HEK293T (cell line): ENCODE measurements at regions not wholly inside any gene's neighbourhood (a gene's known extent, or its start where the extent isn't known, plus 50 kb on each side); places are given as distances from the start of the nearest gene placed in this dataset.

Experiments
- CTCF ChIA-PET: fragments of 350-600 bp; formaldehyde crosslinking; extraction: SDS; loops from one replicate; lab custom pipeline; 2021; ENCODE audit warnings: antibody characterized with exemption, inconsistent platforms; lab: Yijun Ruan, JAX
- POLR2A ChIA-PET: fragments of 350-600 bp; formaldehyde crosslinking; extraction: SDS; loops from one replicate; lab custom pipeline; 2020; ENCODE audit warnings: antibody characterized with exemption, inconsistent platforms; lab: Yijun Ruan, JAX
- DNase-seq: peaks from one replicate; pipeline ENCODE4 v3.0.0; 2012; ENCODE audit warnings: mixed read lengths; ENCODE audit errors: extremely low spot score
- ARNT ChIP-seq: fragments of 450-650 bp; IDR thresholded peaks from 2 replicates; pipeline ENCODE4 v1.6.1; 2017; ENCODE audit warnings: mild to moderate bottlenecking
- BHLHE40 ChIP-seq: fragments of 450-650 bp; IDR thresholded peaks from 2 replicates; pipeline ENCODE4 v1.6.1; 2016; ENCODE audit warnings: mild to moderate bottlenecking, moderate library complexity, borderline replicate concordance
- CTBP1 ChIP-seq: fragments of 450-650 bp; IDR thresholded peaks from 2 replicates; pipeline ENCODE4 v1.6.1; 2016; ENCODE audit warnings: borderline replicate concordance
- ELF4 ChIP-seq: fragments of 450-650 bp; IDR thresholded peaks from 2 replicates; pipeline ENCODE4 v1.6.1; 2017; ENCODE audit warnings: antibody characterized with exemption
- FOXA1 ChIP-seq: fragments of 450-650 bp; IDR thresholded peaks from 2 replicates; pipeline ENCODE4 v1.6.1; 2016; ENCODE audit warnings: mild to moderate bottlenecking
- FOXK2 ChIP-seq: fragments of 450-650 bp; IDR thresholded peaks from 2 replicates; pipeline ENCODE4 v1.6.1; 2016; ENCODE audit warnings: mild to moderate bottlenecking
- FOXM1 ChIP-seq: fragments of 450-650 bp; IDR thresholded peaks from 2 replicates; pipeline ENCODE4 v1.6.1; 2017; ENCODE audit warnings: mild to moderate bottlenecking, borderline replicate concordance
- HDGF ChIP-seq: fragments of 450-650 bp; IDR thresholded peaks from 2 replicates; pipeline ENCODE4 v1.6.1; 2017; ENCODE audit warnings: antibody characterized with exemption, borderline replicate concordance
- L3MBTL2 ChIP-seq: fragments of 450-650 bp; conservative IDR thresholded peaks from 2 replicates; pipeline ENCODE4 v1.6.1; 2016; ENCODE audit warnings: mild to moderate bottlenecking
- LEF1 ChIP-seq: fragments of 450-650 bp; IDR thresholded peaks from 2 replicates; pipeline ENCODE4 v1.6.1; 2017; ENCODE audit warnings: mild to moderate bottlenecking, borderline replicate concordance
- NFRKB ChIP-seq: fragments of 450-650 bp; IDR thresholded peaks from 2 replicates; pipeline ENCODE4 v1.6.1; 2016; ENCODE audit warnings: mild to moderate bottlenecking, moderate library complexity
- PKNOX1 ChIP-seq: fragments of 450-650 bp; IDR thresholded peaks from 2 replicates; pipeline ENCODE4 v1.6.1; 2016
- SP1 ChIP-seq: fragments of 450-650 bp; IDR thresholded peaks from 2 replicates; pipeline ENCODE4 v1.6.1; 2017
- SUZ12 ChIP-seq: fragments of 450-650 bp; IDR thresholded peaks from 2 replicates; pipeline ENCODE4 v1.6.1; 2016; ENCODE audit warnings: mild to moderate bottlenecking
- TARDBP ChIP-seq: fragments of 450-650 bp; IDR thresholded peaks from 2 replicates; pipeline ENCODE4 v1.6.1; 2016
- ZNF384 ChIP-seq: fragments of 450-650 bp; IDR thresholded peaks from 2 replicates; pipeline ENCODE4 v1.6.1; 2016

DNA sequence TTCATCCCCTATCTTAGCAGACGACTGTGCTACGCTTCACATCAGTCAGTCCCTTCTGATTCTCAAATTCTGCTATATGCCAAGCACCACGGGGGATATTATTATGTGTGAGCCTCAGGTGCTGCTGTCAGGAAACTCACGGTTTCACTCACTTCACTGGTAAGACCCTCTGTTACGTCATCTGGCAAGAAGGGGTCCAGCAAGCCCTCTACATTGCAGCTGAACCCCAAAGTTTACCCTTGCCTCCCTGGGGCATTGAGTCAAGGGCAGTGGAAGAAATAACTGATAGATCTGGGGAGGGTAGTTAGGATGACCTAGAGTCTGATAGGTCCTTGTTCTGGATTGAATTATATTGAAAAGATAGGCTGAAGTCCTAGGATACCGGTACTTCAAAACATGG lies 237.4 kb downstream of the RRAGC start:
- TF ChIP-seq SUZ12 (no peak), FOXK2 (no peak), HDGF (no peak)
- CTCF ChIA-PET = no interaction called here
- DNase-seq = no peak
- POLR2A ChIA-PET = no interaction called here

GRCh38 chr1:38616846-38617245 lies 242.7 kb downstream of the RRAGC start:
- ChIA-PET CTCF (interaction anchor here (0.7 kb wide), 1 partner anchor 8 kb away, joined by 3 read pairs; no protein-coding TSS in a partner anchor), POLR2A (no interaction called here)
- no peak for DNase-seq
- no peak for TF ChIP-seq ELF4
- TF ChIP-seq HDGF = no peak
- no peak for TF ChIP-seq L3MBTL2
- no peak for TF ChIP-seq FOXA1
- TF ChIP-seq SP1 = no peak
- no peak for TF ChIP-seq PKNOX1
- no peak for TF ChIP-seq FOXM1
- TF ChIP-seq TARDBP = no peak
- TF ChIP-seq FOXK2 = no peak
- TF ChIP-seq CTBP1 = no peak
- no peak for TF ChIP-seq LEF1
- no peak for TF ChIP-seq NFRKB

DNA sequence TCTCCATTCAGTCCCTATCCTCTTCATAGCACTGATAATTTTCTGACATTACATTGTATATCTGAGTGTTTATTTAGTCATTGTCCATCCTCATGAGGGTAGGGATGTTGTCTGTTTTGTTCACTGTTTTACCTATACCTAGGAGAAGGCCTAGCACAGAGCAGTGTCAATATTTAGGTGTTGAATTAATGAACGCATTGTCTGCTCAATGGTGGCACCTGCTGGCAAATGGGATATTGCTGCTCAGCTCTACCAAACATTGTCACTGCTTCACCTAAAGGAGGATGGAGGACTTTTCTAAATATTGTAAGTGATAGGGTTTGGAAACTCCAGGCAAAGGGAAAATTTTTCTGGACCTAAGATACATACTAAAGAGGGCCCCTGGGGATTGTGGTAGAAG lies 243.9 kb downstream of the RRAGC start:
- ChIA-PET CTCF (no interaction called here), POLR2A (no interaction called here)
- DNase-seq = no peak
- no peak for TF ChIP-seq SUZ12
- no peak for TF ChIP-seq PKNOX1
- TF ChIP-seq HDGF = no peak
- TF ChIP-seq ARNT = no peak
- TF ChIP-seq LEF1 = no peak
- TF ChIP-seq FOXK2 = no peak
- TF ChIP-seq ELF4 = no peak

DNA sequence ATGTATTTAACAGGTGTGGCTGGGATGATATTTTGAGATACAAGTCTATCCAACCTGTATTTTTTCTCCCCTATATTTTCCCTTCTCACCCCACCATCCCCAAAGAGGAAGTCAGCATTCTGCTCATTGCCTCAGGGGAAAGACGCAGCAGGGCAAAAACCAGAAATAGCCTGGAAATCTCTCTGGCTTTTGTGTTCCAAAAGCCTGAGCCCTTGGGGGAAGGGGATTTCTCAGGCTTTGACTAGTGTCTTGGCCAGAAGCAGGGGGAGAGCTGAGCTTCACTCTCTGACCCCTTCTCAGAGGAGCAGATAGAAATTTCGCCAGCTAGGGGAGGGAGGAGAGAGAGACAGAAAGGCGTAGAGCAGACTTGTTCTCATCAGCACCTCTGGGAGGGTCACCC lies 244.7 kb downstream of the RRAGC start:
- CTCF ChIA-PET = no interaction called here
- POLR2A ChIA-PET = interaction anchor here (1.0 kb wide), 1 partner anchor 9 kb away, joined by 3 read pairs; no protein-coding TSS in a partner anchor
- DNase-seq = no peak
- TF ChIP-seq FOXM1 (no peak), ELF4 (no peak)

GRCh38 chr1:38613996-38614395 lies 245.6 kb downstream of the RRAGC start:
- DNase-seq = no peak
- no peak for TF ChIP-seq FOXA1
- no peak for TF ChIP-seq ZNF384
- TF ChIP-seq TARDBP = no peak
- no peak for TF ChIP-seq FOXK2
- TF ChIP-seq PKNOX1 = no peak
- no peak for TF ChIP-seq SP1
- TF ChIP-seq LEF1 = no peak
- no peak for TF ChIP-seq ELF4
- no peak for TF ChIP-seq FOXM1
- no peak for TF ChIP-seq ARNT
- ChIA-PET POLR2A (interaction anchor here (1.0 kb wide), 1 partner anchor 8 kb away, joined by 3 read pairs; no protein-coding TSS in a partner anchor), CTCF (no interaction called here)

DNA sequence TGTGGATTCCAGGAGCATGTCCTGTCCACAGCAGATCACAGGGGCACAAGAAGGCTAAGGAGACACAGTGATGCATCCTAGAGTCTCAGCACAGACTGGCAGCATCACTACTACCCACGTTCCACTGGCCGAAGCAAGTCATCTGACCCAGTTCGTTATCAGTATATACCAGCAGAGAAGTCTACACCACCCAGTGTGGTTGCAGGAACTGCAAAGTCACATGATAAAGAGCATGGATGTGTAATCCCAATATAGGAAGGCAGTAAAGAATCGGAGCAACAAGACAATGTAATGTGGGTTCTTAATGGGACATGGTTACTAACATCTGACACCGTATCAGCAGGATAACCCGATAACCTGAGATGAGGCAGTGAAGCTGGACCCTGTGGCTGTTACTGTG lies 246.6 kb downstream of the RRAGC start:
- no peak for DNase-seq
- TF ChIP-seq ELF4 (no peak), HDGF (no peak), SUZ12 (no peak), BHLHE40 (no peak), CTBP1 (no peak), PKNOX1 (no peak), ARNT (no peak), SP1 (no peak), FOXK2 (no peak), LEF1 (no peak), FOXM1 (no peak)
- ChIA-PET CTCF (no interaction called here), POLR2A (no interaction called here)

GRCh38 chr1:38611664-38612211 lies 247.8 kb downstream of the RRAGC start:
- TF ChIP-seq HDGF (no peak), ZNF384 (no peak)
- CTCF ChIA-PET = no interaction called here

More at GRCh38 chr1:38611664-38612211, 247.8 kb downstream of the RRAGC start:
- POLR2A ChIA-PET = no interaction called here
- DNase-seq = no peak
